ENCODE measurements at regions not wholly inside any gene's neighbourhood (a gene's known extent, or its start where the extent isn't known, plus 50 kb on each side); places are given as distances from the start of the nearest gene placed in this dataset.

DNA sequence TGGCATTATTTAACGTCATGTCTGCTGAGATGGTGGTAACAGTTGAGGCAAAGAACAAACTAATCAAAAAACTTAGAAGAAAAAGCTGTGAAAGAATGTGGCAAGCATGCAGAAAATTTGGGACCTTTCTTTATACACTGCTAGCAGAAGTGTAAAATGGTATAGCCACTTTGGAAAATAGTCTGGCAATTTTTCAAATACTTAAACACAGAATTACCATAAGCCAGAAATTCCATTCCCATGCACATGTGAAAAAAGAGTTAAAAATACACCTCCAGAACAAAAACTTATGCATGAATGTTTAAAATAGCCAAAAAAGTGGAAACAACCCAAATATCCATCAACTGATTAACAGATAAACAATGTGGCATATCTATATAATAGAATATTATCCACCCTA lies 613.3 kb downstream of the TBL1XR1 start:
- ChIA-PET POLR2A (interaction anchor here (0.7 kb wide), 1 partner anchor 11 kb away, joined by 3 read pairs; no protein-coding TSS in a partner anchor), CTCF (interaction anchor here (0.6 kb wide), 1 partner anchor 1356 kb away, joined by 4 read pairs; no protein-coding TSS in a partner anchor)
- no peaks in the 10 kb centered on the region for H3K4me1 ChIP-seq (ENCODE audit: control insufficient read depth in 1 of 2, insufficient read depth in 2 of 2, low read depth in 1 of 2, low read length in 1 of 2)
- no peak overlapping the region for H3K27ac ChIP-seq (ENCODE audit: low read depth in 2 of 2, low read length in 1 of 2)
- H3K9ac ChIP-seq, result no peak overlapping the region
- no peak overlapping the region for H3K4me2 ChIP-seq
- H3K79me2 ChIP-seq (ENCODE audit: insufficient read depth), result no peaks in the 10 kb centered on the region
- no peak for TF ChIP-seq SMC3 (IDR thresholded peaks at IDR 0.05; ENCODE audit: low read depth, low read length)
- no peak for TF ChIP-seq NFIC (IDR thresholded peaks at IDR 0.05; ENCODE audit: borderline replicate concordance)
- no peak for TF ChIP-seq MEF2A (IDR thresholded peaks at IDR 0.05; ENCODE audit: borderline replicate concordance, low read depth)
- no peak for TF ChIP-seq NRF1 (IDR thresholded peaks at IDR 0.05; ENCODE audit: low read depth, low read length)
- no peak for TF ChIP-seq POLR2AphosphoS5 (IDR thresholded peaks at IDR 0.05; ENCODE audit: low read depth, low read length)
- no peak for TF ChIP-seq MXI1 (IDR thresholded peaks at IDR 0.05; ENCODE audit: low read depth, low read length)
- TF ChIP-seq, protein P1, sequence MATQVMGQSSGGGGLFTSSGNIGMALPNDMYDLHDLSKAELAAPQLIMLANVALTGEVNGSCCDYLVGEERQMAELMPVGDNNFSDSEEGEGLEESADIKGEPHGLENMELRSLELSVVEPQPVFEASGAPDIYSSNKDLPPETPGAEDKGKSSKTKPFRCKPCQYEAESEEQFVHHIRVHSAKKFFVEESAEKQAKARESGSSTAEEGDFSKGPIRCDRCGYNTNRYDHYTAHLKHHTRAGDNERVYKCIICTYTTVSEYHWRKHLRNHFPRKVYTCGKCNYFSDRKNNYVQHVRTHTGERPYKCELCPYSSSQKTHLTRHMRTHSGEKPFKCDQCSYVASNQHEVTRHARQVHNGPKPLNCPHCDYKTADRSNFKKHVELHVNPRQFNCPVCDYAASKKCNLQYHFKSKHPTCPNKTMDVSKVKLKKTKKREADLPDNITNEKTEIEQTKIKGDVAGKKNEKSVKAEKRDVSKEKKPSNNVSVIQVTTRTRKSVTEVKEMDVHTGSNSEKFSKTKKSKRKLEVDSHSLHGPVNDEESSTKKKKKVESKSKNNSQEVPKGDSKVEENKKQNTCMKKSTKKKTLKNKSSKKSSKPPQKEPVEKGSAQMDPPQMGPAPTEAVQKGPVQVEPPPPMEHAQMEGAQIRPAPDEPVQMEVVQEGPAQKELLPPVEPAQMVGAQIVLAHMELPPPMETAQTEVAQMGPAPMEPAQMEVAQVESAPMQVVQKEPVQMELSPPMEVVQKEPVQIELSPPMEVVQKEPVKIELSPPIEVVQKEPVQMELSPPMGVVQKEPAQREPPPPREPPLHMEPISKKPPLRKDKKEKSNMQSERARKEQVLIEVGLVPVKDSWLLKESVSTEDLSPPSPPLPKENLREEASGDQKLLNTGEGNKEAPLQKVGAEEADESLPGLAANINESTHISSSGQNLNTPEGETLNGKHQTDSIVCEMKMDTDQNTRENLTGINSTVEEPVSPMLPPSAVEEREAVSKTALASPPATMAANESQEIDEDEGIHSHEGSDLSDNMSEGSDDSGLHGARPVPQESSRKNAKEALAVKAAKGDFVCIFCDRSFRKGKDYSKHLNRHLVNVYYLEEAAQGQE (IDR thresholded peaks at IDR 0.05; ENCODE audit: low read depth, low read length), result no peak
- no peak for TF ChIP-seq JUND (IDR thresholded peaks at IDR 0.05)
- no peaks in the 10 kb centered on the region for H3K36me3 ChIP-seq (replicated peaks in 1 of 2; ENCODE audit: control insufficient read depth in 1 of 2, insufficient read depth in 2 of 2, low read length in 1 of 2)
- H3K4me3 ChIP-seq (ENCODE audit: low read depth in 2 of 2, low read length in 1 of 2), result no peak overlapping the region
- H3F3A ChIP-seq (replicated peaks; ENCODE audit: insufficient read depth), result no peaks in the 10 kb centered on the region
- H3K27me3 ChIP-seq (ENCODE audit: insufficient read depth), result no peaks in the 10 kb centered on the region
- H2AFZ ChIP-seq (ENCODE audit: low read depth), result no peak overlapping the region
- H4K20me1 ChIP-seq (ENCODE audit: insufficient read depth), result no peaks in the 10 kb centered on the region
- WGBS (ENCODE audit: low lambda C conversion rate), result 38% methylated on average over 1 of the region's 1 CpG
- H3K9me3 ChIP-seq, result no peaks in the 10 kb centered on the region
- DNase-seq, result no peak
- H3K9me2 ChIP-seq, result no peaks in the 10 kb centered on the region

DNA sequence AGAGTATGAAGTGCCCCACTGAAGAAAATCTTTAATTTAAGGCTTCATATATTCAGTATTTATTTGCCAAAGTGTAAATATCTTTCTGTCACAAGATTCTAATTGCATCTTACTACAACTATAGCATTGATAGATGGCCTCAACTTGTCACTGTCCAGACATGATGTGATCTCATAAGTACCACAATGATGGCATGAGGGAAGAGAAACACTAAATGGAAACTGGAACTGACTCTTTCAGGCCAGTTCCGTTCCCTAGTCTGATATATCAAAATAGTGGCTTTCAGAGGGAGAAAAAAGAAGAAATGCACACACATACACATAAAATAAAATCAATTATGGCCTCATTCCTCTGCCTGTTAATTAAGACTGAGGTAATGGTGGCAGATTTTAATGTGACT lies 615.7 kb downstream of the TBL1XR1 start:
- Histone ChIP-seq H3K9me2 (no peaks in the 10 kb centered on the region), H4K20me1 (ENCODE audit: insufficient read depth) (no peaks in the 10 kb centered on the region), H3K9ac (no peak overlapping the region), H3K4me1 (ENCODE audit: control insufficient read depth in 1 of 2, insufficient read depth in 2 of 2, low read depth in 1 of 2, low read length in 1 of 2) (no peaks in the 10 kb centered on the region), H3K27ac (ENCODE audit: low read depth in 2 of 2, low read length in 1 of 2) (no peak overlapping the region), H3K36me3 (replicated peaks in 1 of 2; ENCODE audit: control insufficient read depth in 1 of 2, insufficient read depth in 2 of 2, low read length in 1 of 2) (no peaks in the 10 kb centered on the region), H3K4me2 (no peak overlapping the region), H3K27me3 (ENCODE audit: insufficient read depth) (no peaks in the 10 kb centered on the region), H3K4me3 (ENCODE audit: low read depth in 2 of 2, low read length in 1 of 2) (no peak overlapping the region), H3F3A (replicated peaks; ENCODE audit: insufficient read depth) (no peaks in the 10 kb centered on the region), H2AFZ (ENCODE audit: low read depth) (no peak overlapping the region), H3K79me2 (ENCODE audit: insufficient read depth) (no peaks in the 10 kb centered on the region), H3K9me3 (no peaks in the 10 kb centered on the region)
- ChIA-PET CTCF (no interaction called here), POLR2A (no interaction called here)
- TF ChIP-seq TAF1 (IDR thresholded peaks at IDR 0.05; ENCODE audit: borderline replicate concordance, low read depth, low read length) (no peak), GATA2 (CRISPR knock-in tag; IDR thresholded peaks at IDR 0.05) (no peak), MEF2A (IDR thresholded peaks at IDR 0.05; ENCODE audit: borderline replicate concordance, low read depth) (no peak), JUND (IDR thresholded peaks at IDR 0.05) (no peak), ELF1 (IDR thresholded peaks at IDR 0.05) (no peak)
- WGBS (ENCODE audit: low lambda C conversion rate), result 19% methylated on average over 1 of the region's 1 CpG
- no peak for DNase-seq

Measured in SK-N-SH (cell line).